Fibroblast of the conjunctiva (primary cell): ENCODE measurements at regions not wholly inside any gene's neighbourhood (a gene's known extent, or its start where the extent isn't known, plus 50 kb on each side); places are given as distances from the start of the nearest gene placed in this dataset.
"Not testable (repeated sequence)": the region's sequence is repeated elsewhere in the genome, so short reads cannot be mapped to it uniquely, and the experiment has no call there.

Experiments used
- DNase-seq: peaks from one replicate; pipeline ENCODE4 v3.0.0-alpha.2; 2010; ENCODE audit warnings: low read depth

DNA sequence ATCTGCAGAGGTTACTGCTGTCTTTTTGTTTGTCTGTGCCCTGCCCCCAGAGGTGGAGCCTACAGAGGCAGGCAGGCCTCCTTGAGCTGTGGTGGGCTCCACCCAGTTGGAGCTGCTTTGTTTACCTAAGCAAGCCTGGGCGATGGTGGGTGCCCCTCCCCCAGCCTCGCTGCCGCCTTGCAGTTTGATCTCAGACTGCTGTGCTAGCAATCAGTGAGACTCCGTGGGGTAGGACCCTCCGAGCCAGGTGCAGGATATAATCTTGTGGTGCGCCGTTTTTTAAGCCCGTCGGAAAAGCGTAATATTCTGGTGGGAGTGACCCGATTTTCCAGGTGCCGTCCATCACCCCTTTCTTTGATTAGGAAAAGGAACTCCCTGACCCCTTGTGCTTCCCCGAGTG lies 211.4 kb downstream of the BTBD3 start:
- not testable (repeated sequence) for DNase-seq

DNA sequence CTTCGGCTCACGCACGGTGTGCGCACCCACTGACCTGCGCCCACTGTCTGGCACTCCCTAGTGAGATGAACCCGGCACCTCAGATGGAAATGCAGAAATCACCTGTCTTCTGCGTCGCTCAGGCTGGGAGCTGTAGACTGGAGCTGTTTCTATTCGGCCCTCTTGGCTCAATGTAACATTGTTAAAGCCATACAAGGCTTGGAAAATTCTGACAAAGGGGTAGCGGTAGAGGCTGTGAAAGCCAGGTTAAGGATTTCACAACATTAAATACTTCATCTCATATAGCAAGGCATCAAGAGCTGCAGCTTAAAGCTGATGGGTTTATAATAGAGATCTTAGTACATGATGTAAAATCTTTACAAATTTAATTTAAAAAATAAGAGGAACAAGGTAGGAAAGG lies 211.8 kb downstream of the BTBD3 start:
- DNase-seq = not testable (repeated sequence)

DNA sequence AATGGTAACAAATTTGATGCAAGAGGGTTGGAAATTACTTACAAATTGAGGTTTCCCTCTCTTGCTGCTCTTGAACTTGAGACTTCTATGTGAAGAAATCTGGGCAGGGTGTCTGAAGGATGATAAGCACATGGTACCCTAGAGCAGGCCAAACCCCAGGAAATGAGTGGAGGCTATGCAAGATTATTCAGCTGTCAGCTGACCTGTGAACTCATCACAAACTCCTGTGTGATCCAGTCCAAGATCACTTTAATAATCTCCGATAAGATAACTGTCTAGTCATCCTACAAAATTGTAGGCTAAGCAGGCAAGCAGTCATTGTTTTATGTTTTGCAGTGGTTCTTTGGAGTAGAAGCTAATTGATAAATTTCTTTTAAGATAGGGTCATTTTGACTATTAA lies 213.1 kb downstream of the BTBD3 start:
- no peak for DNase-seq

DNA sequence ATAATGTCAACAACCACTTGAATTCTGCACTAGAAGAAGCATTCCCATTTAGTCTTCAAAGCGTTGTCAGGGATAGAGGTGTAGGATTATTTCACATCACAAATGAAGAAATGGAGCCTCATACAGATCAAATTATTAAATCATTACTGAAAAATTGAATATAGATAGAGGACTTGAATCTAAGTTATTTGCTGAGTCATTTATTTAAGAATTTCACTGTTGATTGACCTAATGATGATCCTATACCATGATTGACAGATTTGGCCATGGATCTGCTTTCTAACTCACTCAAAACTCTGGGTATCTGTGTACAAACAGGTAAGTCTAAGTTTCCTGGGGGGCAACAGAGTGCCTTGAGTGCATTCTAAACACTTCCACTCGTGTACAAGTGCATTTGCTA lies 215.9 kb downstream of the BTBD3 start:
- DNase-seq = no peak

DNA sequence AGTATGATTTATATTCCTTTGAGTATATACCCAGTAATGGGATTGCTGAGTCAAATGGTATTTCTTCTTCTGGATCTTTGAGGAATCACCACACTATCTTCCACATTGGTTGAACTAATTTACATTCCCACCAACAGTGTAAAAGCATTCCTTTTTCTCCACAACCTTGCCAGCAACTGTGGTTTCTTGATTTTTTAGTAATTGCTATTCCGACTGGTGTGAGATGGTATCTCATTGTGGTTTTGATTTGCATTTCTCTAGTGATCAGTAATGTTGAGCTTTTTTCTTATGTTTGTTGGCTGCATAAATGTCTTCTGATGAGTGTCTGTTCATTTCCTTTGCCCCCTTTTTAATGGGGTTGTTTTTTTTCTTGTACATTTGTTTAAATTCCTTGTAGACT lies 228.3 kb downstream of the BTBD3 start:
- not testable (repeated sequence) for DNase-seq

DNA sequence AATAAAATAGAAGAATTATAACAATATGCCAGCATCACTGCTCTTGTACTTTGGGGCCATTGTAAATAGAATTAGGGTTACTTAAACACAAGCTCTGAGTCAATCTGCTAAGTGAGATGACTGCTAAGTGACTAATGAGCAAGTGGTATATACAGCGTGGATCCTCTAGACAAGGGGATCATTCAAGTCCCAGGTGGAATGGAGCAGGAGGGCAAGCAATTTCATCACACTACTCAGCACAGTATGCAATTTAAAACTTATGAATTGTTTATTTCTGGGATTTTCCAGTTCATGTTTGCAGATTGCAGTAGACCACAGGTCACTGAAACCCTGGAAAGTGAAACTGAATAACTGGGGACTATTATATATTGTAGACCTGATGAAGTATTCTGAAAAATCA lies 235.3 kb downstream of the BTBD3 start:
- peak; percentile 5 for DNase-seq

DNA sequence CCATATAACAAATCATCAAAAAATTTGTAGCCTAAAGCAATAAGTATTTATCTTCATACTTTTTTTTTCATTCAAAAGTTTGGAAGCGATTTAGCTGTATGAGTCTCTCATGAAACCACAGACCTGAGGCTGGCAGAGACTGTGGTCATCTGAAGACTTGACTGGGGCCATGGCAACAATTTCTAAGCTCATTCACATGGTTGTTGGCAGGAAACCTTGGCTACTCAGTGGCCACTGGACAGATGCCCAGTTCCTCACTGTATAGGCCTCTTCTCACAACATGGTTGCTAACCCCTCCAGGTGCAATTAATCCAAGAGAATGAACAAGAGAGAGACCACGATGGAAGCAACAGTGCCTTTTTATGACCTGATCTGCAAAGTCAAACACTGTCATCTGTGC lies 235.9 kb downstream of the BTBD3 start:
- DNase-seq = peak; percentile 64

DNA sequence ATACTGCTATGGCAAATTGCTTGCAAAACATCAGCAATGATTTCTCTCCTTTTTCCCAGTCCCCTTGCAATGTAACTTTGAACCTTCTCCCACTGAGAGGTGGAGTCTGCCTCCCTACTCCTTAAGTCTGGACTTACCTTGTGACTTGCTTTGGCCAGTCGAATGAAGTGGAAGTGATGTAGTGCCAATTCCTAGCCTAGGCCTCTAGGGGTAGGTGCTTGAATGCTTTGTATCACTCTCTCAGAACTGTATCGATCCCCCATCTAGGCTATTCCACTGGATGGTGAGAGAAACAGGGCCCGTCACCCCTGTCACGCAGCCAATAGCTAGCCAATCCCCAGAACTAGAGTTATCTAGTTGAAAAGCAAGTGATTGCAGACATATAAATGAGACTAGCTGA lies 238.6 kb downstream of the BTBD3 start:
- DNase-seq = no peak

DNA sequence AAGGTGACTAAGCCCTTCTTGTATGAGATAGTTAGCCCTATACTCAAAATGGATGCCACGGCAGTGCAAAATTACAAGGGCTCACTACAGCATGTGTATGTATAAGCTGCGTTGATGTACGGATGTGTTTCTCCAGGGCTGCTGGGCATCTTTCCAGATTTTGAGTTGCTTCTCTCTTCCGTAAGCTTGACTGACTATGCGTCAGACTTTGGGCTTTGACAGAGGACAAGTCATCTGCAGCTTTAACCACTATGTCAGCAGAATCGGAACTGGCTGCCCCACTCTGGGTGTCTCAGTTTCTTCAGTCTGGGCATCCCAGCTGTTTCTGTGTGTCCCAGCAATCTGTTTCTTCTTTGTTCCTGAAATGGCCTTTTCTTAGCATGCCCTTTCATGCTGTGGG lies 241.6 kb downstream of the BTBD3 start:
- DNase-seq = no peak

DNA sequence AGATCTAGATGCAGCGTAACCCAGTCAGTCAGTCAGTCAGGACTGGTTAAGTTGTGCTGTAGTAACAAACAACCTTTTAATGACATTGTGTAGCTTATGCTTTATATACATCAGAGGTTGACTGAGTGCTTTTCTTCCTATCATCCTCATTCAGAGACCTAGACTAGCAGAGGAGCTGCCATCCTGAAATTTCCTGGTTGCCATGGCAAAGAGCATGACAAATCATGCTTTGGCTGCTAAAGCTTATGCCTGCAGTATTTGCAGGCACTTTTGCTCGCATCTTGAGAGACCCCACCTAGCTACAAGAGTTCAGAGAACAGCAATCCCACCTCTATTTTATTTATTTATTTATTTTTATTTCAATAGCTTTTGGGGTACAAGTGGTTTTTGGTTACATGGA lies 244.0 kb downstream of the BTBD3 start:
- no peak for DNase-seq

DNA sequence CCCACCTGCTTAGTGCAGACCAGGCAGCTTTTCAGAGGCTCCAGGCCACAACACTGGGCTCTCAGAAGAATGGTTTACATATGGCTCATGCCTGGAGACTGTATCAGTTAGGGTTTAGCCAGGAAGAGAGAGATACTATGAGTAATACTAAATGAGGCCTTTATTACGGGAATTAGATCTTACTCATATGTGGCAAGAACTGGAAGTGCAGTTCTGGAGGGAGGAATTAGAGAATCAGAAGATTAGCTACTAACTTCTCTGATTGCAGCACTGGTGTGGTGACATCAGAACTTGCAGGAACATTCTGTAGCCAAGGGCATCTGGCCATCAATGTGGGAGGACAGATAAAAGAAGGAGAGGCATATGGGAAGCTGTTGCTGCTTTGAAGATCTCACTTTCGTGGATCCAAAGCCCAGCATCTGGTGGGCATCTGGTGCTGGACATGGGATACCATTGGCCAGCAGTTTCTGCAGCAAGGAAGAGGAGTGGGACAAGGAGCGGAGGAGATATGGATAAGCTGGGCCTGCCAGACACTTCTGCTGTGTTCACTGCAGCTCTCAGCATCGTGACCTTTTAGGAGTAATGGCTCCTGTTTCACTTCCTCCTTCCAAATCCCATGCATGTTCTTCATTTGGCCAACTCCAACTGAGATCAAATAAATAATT lies 248.5 kb downstream of the BTBD3 start:
- peak; percentile 90 for DNase-seq

DNA sequence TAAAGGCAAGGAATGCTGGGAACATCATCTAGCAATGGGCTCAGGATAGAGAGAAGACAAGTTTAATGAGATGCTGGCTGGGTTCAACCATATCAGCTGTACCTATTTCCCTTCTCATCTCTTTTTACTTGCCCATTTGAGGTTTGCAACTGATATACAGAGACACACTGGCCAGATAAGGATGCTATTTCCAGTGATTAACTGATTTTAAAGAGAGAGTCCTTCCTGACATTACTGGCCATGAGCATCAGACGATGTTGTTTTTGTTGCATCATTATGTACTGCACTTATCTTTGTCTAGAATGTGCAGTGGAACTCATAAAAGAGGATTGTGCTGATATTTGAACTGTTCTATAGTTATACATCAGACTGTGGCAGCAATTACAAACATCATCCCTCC lies 252.7 kb downstream of the BTBD3 start:
- DNase-seq = no peak

DNA sequence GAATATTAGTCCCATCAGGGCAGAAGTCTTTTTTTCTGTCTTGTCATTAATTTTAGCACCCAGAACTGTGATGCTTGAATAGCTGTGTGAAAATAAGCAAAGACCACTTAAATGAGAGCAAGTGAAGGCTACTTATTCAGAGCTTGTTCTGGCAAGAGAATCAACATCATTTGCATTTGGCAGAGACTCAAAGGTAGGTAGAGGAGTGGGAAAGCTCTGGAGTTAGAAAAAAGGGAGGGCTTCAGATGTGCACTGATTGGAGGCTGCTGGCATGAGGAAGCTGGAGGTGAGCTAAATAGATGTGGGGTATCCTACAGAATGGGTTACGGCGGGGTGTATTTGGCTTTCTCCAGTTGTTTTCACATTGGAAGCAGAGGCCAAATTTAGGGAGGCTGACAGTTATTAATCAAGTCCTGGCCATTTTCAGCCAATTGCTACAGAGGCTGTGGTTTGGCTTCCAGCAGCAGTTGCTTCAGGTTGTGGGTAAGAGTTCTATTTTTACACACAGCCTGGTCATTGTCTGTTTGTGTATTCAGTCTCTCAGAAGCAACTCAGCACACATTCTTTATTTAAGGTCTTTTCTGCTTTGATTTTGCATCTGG lies 254.3 kb downstream of the BTBD3 start:
- DNase-seq = peak; percentile 65

DNA sequence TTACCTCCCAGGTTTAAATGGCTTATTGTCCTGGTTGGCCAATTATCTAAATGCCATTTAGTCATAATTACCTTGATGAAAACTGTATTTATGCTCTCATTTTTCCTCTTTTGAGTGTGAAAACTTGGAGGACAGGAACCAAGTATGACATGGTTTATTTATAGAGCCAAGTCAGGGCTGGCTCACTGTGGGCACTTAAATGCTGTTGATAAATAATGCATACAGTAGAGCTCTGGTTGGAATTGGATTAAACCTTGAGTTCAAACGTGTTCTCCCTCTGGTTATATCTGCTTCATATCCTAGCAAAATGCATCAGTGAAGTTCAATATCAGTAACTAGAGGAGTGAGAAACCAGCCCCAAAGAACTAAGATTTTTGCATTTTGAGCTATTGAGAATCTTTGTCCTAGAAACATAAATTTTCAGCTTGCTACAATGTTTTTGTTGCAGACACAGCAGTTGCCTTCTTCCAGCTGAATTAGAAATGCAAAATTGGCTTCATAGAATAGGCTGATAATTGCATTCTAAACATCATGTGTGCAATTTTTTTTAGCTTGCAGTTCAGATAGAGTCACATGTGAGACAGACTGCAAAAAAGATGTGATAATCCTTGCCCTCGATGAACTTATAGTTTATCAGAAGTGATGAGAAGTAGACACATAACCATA lies 255.8 kb downstream of the BTBD3 start:
- no peak for DNase-seq

DNA sequence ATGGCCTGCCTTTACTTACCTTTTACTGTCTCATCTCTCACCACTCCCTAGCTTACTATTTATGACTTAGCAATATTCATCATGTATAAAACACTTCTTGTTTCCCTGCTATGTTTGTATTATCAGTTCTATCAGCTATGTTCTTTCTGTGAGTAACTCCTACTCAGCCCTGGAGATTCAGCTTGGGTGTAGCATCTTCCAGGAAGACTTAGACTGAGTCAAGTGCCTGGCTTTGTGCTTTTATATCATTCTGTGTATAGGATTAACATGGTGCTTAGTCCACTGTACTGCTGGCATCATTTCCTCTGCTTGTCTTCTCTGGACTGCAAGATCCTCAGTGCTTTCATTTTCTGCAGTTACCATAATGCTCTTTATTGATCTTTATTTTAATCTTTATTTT lies 257.8 kb downstream of the BTBD3 start:
- no peak for DNase-seq

DNA sequence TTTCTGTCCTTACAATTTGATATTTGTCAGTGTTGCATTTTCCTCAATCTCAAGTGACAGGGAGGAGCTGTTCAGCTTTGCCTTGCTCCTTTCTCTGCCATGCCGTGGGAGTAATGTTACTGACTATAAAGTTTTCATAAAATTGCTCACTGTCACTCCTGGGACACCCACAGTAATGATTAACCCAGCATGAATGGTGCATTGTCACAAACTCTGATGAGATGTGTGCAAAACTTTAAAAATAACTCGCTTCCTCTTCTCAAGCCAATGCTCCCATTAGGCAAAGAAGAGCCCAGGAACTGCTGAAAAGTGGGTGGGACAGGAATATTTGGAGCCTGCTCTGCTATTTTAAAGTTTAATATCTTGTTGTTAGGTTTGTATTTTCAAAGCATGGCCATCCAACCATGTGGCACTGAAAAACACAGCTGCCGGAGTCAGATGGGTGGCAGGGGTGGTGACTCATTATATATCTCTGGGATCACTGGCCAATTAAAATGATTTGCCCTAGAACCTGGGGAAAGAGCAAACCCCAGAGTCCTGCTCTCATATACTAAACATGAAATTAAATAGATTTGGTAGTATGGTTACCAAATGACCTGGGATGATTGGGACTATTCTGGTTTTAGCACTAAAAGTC lies 260.1 kb downstream of the BTBD3 start:
- no peak for DNase-seq

DNA sequence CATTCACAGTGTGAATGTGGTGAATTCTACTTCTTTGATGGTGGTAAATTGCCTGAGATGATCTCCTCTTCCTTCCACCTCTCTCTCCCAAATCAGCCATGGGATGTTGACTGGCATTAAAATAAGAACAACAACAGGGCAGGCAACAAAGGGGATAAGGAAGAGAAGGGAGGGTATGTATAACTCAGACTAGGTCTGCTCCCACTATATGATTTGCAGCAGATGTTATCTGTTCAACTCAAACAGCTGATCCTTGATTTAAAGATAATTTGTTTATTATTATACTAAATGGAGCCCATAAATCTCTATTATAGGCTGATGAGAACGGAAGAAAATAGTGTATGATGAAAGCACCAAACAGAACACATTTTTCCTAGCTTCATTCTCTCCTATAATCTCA lies 262.0 kb downstream of the BTBD3 start:
- no peak for DNase-seq

DNA sequence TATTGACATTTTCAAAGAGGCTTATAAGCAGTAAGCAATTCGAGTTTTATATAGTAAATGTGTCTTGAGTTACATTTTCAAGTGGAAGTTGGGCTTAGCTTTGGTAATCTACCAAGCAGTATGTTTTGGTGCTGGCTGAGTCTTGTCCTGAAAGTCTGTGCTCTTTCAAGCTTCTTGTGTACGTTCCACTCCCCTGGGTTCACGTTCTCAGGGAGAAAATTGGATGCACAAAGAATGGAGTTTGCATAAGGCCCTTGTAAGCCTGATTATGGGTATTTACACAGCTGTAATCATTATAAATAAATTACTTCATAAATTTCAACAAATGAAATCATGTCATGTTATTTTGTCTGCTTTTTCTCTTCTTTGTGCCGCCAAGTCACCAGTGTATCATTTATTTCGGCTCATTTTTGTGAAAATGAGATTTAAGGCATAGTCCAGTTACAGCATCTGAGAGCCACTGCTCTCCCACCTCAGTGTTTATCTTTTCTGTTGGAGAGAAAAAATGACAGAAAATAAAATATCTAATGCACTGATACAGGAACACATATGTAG lies 262.5 kb downstream of the BTBD3 start:
- DNase-seq = no peak

DNA sequence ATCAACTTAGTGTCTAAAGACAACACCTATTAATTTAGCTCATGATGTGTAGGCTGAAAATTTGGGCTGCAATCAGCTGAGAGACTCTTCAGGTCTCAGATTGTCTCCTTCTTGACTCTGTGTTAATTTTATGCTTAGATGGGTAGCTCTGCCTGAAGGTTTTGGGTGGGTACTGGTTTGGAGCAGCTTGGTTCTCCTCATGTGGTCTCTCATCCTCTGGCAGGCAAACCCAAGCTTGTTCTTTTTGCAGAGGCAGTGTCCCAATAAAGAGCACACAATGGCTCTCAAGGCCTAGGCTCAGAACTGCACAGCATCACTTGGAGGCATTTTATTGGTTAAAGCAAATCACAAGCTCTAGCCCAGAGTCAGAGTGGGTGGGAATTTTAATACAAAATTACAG lies 280.6 kb downstream of the BTBD3 start:
- DNase-seq = no peak

DNA sequence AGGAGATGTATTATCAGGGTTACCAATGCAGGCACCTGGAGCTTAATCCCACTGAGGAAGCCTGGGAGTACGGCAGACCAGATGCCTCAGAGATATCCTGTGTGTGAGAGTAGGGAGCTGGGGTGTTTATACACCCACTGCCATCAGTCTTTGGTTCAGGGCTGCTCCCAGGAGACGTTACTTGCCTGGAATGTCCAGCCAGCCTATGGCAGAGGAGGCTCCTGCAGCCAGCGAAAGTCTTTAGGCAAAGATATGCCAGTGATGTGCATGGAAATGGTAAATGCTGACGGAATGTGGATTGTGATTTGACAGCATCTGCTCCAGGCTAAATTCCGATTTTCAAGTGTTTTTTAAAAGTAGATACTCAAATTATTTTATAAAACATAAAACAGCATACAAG lies 282.0 kb downstream of the BTBD3 start:
- no peak for DNase-seq

DNA sequence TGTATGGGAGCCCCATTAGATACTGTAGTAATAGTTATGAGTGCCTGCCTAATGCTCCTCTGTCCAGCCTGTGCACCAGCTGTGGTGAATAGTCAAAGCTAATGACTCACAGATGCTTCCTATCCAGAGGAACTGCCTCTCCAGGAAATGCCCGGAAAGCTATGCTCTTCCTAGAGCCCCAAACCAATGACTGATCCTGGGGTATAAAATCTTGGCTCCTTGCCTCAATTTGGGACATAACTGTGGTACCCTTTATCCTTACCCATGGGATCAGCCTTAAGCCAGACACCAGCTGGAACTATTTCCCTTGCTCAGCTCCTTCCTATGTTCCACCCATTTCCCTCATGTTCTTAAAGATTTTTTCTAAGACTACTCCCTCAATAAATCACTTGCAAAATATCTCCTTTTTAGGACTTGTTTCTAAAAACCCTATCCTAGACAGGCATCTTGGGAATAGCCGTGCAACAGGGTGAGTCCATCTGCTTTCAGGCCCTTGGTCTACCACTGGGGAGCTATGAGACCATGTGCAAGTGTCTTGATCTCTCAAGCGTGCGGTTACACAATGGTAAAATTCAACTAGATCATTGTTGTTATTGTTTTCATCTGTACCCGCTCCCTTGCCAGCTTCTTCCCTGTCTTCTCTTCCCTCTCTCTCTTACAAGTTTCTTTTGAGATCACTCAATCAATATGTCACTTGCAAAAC lies 283.7 kb downstream of the BTBD3 start:
- DNase-seq = peak; percentile 20

DNA sequence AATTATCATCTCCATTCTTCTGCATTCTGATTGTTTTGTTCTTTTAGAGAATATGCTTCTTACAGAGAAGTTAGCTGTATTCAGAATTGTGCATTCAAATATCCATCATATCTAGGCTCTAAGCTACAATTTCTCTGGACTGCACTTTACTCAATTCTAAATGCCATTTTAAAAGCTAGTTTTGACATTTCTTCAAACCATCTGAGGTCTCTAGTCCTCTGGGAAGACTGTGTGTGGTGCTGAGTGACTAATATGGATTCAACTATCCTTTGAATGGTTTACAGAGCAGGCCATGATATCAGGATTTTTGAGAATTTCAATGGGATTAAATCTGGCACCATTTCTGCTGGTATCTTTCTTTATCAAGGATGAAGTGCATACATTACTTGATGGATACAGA lies 285.7 kb downstream of the BTBD3 start:
- DNase-seq = no peak
